K562 (cell line): ENCODE measurements at regions not wholly inside any gene's neighbourhood (a gene's known extent, or its start where the extent isn't known, plus 50 kb on each side); places are given as distances from the start of the nearest gene placed in this dataset.

Experiments used
- BACH1 ChIP-seq: fragments of 200-800 bp; sonication (Bioruptor generic); IDR thresholded peaks from 2 replicates; pipeline ENCODE4 v1.6.1; 2016; ENCODE audit warnings: missing genetic modification characterization, missing compliant biosample characterization
- BRF1 ChIP-seq: IDR thresholded peaks from 3 replicates; pipeline ENCODE4 v1.6.1; 2011; ENCODE audit warnings: borderline replicate concordance, mild to moderate bottlenecking; ENCODE audit not compliant: insufficient read length; ENCODE audit errors: extremely low read depth
- EZH2 ChIP-seq: IDR thresholded peaks from 2 replicates; pipeline ENCODE4 v1.6.1; 2012; ENCODE audit warnings: low read depth, mild to moderate bottlenecking, inconsistent platforms, low read length, borderline replicate concordance
- HLTF ChIP-seq: fragments of 450-650 bp; IDR thresholded peaks from 2 replicates; pipeline ENCODE4 v1.6.1; 2016
- IRF1 ChIP-seq: sonication (generic); formaldehyde crosslinking; IDR thresholded peaks from 2 replicates; pipeline ENCODE4 v1.8.0; 2022; ENCODE audit warnings: missing genetic modification reagents, mild to moderate bottlenecking, borderline replicate concordance
- PBX2 ChIP-seq, 2 experiments: IDR thresholded peaks in 1 of 2; conservative IDR thresholded peaks in 1 of 2; 2 replicates each; pipeline ENCODE4 v1.6.1; 2016; ENCODE audit warnings: low read depth in 2 of 2, mild to moderate bottlenecking in 1 of 2, missing compliant biosample characterization in 1 of 2, missing genetic modification characterization in 1 of 2, moderate library complexity in 1 of 2
- RBM15 ChIP-seq: fragments of 200-400 bp; formaldehyde crosslinking; IDR thresholded peaks from 2 replicates; pipeline ENCODE4 v1.6.1; 2018; ENCODE audit warnings: mild to moderate bottlenecking, low read length, moderate library complexity; ENCODE audit not compliant: insufficient read depth
- RBM17 ChIP-seq: fragments of 200-400 bp; formaldehyde crosslinking; IDR thresholded peaks from 2 replicates; pipeline ENCODE4 v1.6.1; 2017; ENCODE audit warnings: low read depth, mild to moderate bottlenecking, low read length, borderline replicate concordance
- STAG1 ChIP-seq: sonication (generic); formaldehyde crosslinking; IDR thresholded peaks from 2 replicates; pipeline ENCODE4 v1.5.0; 2020; ENCODE audit warnings: missing genetic modification reagents, borderline replicate concordance
- XRCC5 ChIP-seq: fragments of 200-400 bp; formaldehyde crosslinking; IDR thresholded peaks from 2 replicates; pipeline ENCODE4 v1.6.1; 2017; ENCODE audit warnings: low read depth, mild to moderate bottlenecking, low read length
- ZHX1 ChIP-seq: fragments of 150-350 bp; conservative IDR thresholded peaks from 2 replicates; pipeline ENCODE4 v1.6.1; 2014; ENCODE audit warnings: low read length
- ZNF282 ChIP-seq: sonication (generic); formaldehyde crosslinking; IDR thresholded peaks from 2 replicates; pipeline ENCODE4 v1.8.1; 2023; ENCODE audit warnings: missing genetic modification reagents
- ZNF609 ChIP-seq: sonication (generic); formaldehyde crosslinking; IDR thresholded peaks from 2 replicates; pipeline ENCODE4 v1.8.1; 2023; ENCODE audit warnings: missing genetic modification reagents, mild to moderate bottlenecking, borderline replicate concordance

GRCh38 chr9:97237951-97238889 is 69.2 kb upstream of the CCDC180 start (continued):
- TF ChIP-seq ZHX1, result peak; percentile 16; the same call in 1 of the 2 replicates
- TF ChIP-seq RBM17, result no peak
- no peak for TF ChIP-seq PBX2 (CRISPR knock-in tag; IDR thresholded peaks at IDR 0.05; ENCODE audit: low read depth)
- TF ChIP-seq PBX2 (tag; conservative IDR thresholded peaks at IDR 0.05; ENCODE audit: low read depth), result no peak
- no peak for TF ChIP-seq BACH1 (tag)
- no peak for TF ChIP-seq EZH2
- no peak for TF ChIP-seq ZNF282 (CRISPR knock-in tag)
- TF ChIP-seq XRCC5, result no peak
- no peak for TF ChIP-seq BRF1
- TF ChIP-seq STAG1 (CRISPR knock-in tag), result no peak
- TF ChIP-seq IRF1 (CRISPR knock-in tag), result no peak
- TF ChIP-seq ZNF609 (CRISPR knock-in tag), result 0 out of 2 replicates have a peak, but pooled peaks have one; percentile 18
- TF ChIP-seq RBM15, result no peak
- TF ChIP-seq HLTF, result 0 out of 2 replicates have a peak, but pooled peaks have one; percentile 69
